Sigmoid colon (tissue), 3 donors: ENCODE measurements at regions not wholly inside any gene's neighbourhood (a gene's known extent, or its start where the extent isn't known, plus 50 kb on each side); places are given as distances from the start of the nearest gene placed in this dataset.

Experiments used
- POLR2A ChIP-seq, 2 donors: fragments of 450-650 bp; IDR thresholded peaks; one replicate each; pipeline ENCODE4 v1.6.1; 2016; ENCODE audit warnings: antibody characterized with exemption in 2 of 2, mild to moderate bottlenecking in 2 of 2, moderate library complexity in 2 of 2
- TF ChIP-seq, protein P1 (sequence below), 4 experiments: fragments of 450-650 bp in 3 of 4; fragments of 200-600 bp in 1 of 4; IDR thresholded peaks; one replicate each; pipeline ENCODE4 v1.5.1; 2016 to 2019; ENCODE audit warnings: antibody characterized with exemption in 4 of 4, mild to moderate bottlenecking in 3 of 4, moderate library complexity in 2 of 4

DNA sequence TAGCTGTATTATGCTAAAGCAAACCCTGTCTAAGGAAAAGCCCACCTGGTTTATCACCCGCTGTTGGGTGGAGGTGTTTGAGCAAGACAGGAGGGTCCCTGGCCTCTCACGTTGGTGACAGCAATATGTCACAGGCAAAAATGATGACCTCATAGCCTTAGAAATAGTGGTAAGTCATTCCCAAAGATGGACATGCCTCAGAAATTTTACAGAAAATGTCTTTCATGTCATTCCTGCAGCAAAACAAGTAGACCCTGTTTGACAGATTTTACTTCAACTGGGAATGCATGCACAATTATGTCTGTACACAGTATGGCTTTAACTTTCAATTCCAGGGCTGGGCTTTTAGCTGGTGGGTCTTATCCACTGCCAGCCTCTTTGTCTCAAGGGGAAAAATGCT, 362.3 kb upstream of the C2CD4B start:
- no peak for TF ChIP-seq POLR2A (IDR thresholded peaks at IDR 0.05)
- TF ChIP-seq, protein P1, sequence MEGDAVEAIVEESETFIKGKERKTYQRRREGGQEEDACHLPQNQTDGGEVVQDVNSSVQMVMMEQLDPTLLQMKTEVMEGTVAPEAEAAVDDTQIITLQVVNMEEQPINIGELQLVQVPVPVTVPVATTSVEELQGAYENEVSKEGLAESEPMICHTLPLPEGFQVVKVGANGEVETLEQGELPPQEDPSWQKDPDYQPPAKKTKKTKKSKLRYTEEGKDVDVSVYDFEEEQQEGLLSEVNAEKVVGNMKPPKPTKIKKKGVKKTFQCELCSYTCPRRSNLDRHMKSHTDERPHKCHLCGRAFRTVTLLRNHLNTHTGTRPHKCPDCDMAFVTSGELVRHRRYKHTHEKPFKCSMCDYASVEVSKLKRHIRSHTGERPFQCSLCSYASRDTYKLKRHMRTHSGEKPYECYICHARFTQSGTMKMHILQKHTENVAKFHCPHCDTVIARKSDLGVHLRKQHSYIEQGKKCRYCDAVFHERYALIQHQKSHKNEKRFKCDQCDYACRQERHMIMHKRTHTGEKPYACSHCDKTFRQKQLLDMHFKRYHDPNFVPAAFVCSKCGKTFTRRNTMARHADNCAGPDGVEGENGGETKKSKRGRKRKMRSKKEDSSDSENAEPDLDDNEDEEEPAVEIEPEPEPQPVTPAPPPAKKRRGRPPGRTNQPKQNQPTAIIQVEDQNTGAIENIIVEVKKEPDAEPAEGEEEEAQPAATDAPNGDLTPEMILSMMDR (IDR thresholded peaks at IDR 0.05), result no peak
